NCI-H2196 (cell line): ENCODE measurements at regions not wholly inside any gene's neighbourhood (a gene's known extent, or its start where the extent isn't known, plus 50 kb on each side); places are given as distances from the start of the nearest gene placed in this dataset.

Source experiments
- DNase-seq: peaks from one replicate; lab custom pipeline; 2025; ENCODE audit not compliant: unreplicated experiment; lab: John Stamatoyannopoulos, UW

- DNase-seq, result no peak
Observed at GRCh38 chr22:22996511-22997261, 73.6 kb upstream of the GNAZ start.

GRCh38 chr22:22997262-22997898, 72.9 kb upstream of the GNAZ start:
- DNase-seq, result no peak

- DNase-seq, result no peak
Observed at GRCh38 chr22:22997988-22998387, 72.3 kb upstream of the GNAZ start.

- no peak for DNase-seq
Observed at GRCh38 chr22:22999523-22999922, 70.8 kb upstream of the GNAZ start.

DNA sequence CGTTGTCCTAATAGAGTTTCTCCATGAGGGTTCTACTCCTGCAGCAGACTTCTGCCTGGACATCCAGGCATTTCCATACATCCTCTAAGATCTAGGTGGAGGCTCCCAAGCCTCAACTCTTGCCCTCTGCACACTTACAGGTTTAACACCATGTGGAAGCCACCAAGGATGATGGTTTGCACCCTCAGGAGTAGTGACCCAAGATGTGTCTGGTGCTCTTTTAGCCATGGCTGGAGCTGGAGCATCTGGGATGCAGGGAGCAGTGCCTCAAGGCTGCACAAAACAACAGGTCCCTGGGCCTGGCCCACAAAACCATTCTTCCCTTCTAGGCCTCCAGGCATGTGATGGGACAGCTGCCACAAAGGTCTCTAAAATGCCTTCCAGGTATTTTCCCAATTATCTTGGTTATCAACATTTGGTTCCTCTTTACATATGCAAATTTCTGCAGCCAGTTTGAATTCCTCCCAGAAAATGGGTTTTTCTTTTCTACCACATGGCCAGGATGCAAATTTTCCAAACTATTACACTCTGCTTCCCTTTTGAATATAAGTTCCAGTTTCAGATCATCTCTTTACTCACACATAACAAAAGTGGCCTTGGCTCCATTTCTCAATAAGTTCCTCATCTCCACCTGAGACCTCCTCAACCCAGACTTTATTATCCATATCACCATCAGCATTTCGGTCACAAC, 69.5 kb upstream of the GNAZ start:
- DNase-seq, result no peak

- no peak for DNase-seq
Observed at GRCh38 chr22:23001463-23001862, 68.9 kb upstream of the GNAZ start.

DNA sequence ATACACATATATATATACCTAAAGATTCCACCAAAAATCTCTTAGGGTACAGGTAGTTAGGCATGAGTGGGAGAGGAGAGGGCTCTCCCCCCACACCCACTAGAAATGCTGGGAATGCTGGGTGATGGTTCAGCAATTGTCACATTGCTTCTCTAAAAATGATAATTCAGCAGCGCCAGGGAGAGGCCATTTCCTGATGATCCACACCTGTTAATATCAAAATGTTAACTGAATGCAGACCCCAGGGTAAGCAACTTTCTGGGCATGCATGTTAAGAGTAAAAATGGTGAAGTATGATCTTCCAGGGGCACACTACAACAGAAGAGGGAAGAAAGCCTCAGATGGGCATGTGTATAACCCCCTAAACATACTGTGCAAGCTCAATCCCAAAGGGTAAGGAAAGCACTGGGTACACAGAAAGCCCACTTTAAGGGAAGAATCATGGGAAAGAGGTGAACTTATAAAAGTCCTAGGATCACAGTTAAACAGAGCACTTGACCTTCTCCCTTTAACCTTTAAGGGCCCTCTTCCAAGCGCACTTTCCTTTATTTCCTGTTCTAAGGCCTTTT, 67.6 kb upstream of the GNAZ start:
- no peak for DNase-seq

- no peak for DNase-seq
Observed at GRCh38 chr22:23007823-23008222, 62.5 kb upstream of the GNAZ start.

DNA sequence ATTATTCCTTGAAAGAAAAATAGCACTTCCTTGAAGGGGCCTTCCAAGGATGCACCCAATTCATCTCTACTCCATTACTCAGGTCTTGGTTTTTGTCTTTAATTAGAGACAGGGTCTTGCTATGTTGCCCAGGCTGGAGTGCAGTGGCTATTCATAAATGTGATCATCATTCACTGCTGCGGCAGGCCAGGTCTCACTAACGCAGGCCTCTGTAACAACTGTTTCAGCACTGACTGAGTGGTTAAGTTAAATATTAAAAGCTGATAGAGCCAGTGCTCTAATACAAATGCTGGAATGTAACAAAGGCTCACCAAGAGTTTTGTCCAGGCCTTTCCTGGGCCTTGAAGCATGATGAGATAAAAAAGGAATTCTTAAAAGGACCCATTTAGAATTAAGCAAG, 61.4 kb upstream of the GNAZ start:
- no peak for DNase-seq
